ENCODE measurements at regions not wholly inside any gene's neighbourhood (a gene's known extent, or its start where the extent isn't known, plus 50 kb on each side); places are given as distances from the start of the nearest gene placed in this dataset.

GRCh38 chr4:183380901-183381300 is 58.7 kb upstream of the CLDN24 start:
- TF ChIP-seq SP1 (IDR thresholded peaks at IDR 0.05; ENCODE audit: low read depth, low read length) = no peak
- TF ChIP-seq BHLHE40 (IDR thresholded peaks at IDR 0.05; ENCODE audit: borderline replicate concordance in 1 of 2, low read depth in 2 of 2, low read length in 1 of 2) = no peak
- no peak for TF ChIP-seq ATF3 (IDR thresholded peaks at IDR 0.05; ENCODE audit: borderline replicate concordance, extremely low read depth, low read depth, low read length)
- TF ChIP-seq POLR2AphosphoS2 (IDR thresholded peaks at IDR 0.05; ENCODE audit: low read depth, low read length) = no peak
- TF ChIP-seq, protein P1, sequence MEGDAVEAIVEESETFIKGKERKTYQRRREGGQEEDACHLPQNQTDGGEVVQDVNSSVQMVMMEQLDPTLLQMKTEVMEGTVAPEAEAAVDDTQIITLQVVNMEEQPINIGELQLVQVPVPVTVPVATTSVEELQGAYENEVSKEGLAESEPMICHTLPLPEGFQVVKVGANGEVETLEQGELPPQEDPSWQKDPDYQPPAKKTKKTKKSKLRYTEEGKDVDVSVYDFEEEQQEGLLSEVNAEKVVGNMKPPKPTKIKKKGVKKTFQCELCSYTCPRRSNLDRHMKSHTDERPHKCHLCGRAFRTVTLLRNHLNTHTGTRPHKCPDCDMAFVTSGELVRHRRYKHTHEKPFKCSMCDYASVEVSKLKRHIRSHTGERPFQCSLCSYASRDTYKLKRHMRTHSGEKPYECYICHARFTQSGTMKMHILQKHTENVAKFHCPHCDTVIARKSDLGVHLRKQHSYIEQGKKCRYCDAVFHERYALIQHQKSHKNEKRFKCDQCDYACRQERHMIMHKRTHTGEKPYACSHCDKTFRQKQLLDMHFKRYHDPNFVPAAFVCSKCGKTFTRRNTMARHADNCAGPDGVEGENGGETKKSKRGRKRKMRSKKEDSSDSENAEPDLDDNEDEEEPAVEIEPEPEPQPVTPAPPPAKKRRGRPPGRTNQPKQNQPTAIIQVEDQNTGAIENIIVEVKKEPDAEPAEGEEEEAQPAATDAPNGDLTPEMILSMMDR (IDR thresholded peaks at IDR 0.05 in 2 of 3, conservative IDR thresholded peaks at IDR 0.05 in 1 of 3; ENCODE audit: control insufficient read depth in 2 of 3, extremely low read depth in 1 of 3, insufficient read depth in 1 of 3, low read depth in 3 of 3, low read length in 3 of 3) = no peak
- no peak for TF ChIP-seq NR2F1 (conservative IDR thresholded peaks at IDR 0.05)
- no peak for TF ChIP-seq RAD51 (IDR thresholded peaks at IDR 0.05)
- TF ChIP-seq, protein P2, sequence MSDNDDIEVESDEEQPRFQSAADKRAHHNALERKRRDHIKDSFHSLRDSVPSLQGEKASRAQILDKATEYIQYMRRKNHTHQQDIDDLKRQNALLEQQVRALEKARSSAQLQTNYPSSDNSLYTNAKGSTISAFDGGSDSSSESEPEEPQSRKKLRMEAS (IDR thresholded peaks at IDR 0.05; ENCODE audit: low read depth, low read length) = no peak
- no peak for TF ChIP-seq TAF1 (IDR thresholded peaks at IDR 0.05; ENCODE audit: borderline replicate concordance, low read depth, low read length)
- no peak for TF ChIP-seq RCOR1 (conservative IDR thresholded peaks at IDR 0.05; ENCODE audit: low read depth, low read length)
- TF ChIP-seq ATF7 (IDR thresholded peaks at IDR 0.05; ENCODE audit: low read depth) = no peak
- no peak for TF ChIP-seq LARP7 (IDR thresholded peaks at IDR 0.05)
- TF ChIP-seq CHD2 (IDR thresholded peaks at IDR 0.05; ENCODE audit: borderline replicate concordance, low read depth, low read length) = no peak
- TF ChIP-seq KDM1A (IDR thresholded peaks at IDR 0.05; ENCODE audit: borderline replicate concordance) = no peak

Data from GM12878 (cell line).